GM12875 (cell line): ENCODE measurements at regions not wholly inside any gene's neighbourhood (a gene's known extent, or its start where the extent isn't known, plus 50 kb on each side); places are given as distances from the start of the nearest gene placed in this dataset.

ENCODE experiments used
- H3K4me3 ChIP-seq: one replicate; pipeline ENCODE4 v1.5.1; 2011; ENCODE audit warnings: low read depth, low read length, control low read depth
- TF ChIP-seq, protein P1 (sequence below): IDR thresholded peaks from 2 replicates; pipeline ENCODE4 v1.5.1; 2011; ENCODE audit warnings: low read depth, mild to moderate bottlenecking, control low read depth, inconsistent platforms, low read length, moderate library complexity, borderline replicate concordance; ENCODE audit not compliant: insufficient read depth

DNA sequence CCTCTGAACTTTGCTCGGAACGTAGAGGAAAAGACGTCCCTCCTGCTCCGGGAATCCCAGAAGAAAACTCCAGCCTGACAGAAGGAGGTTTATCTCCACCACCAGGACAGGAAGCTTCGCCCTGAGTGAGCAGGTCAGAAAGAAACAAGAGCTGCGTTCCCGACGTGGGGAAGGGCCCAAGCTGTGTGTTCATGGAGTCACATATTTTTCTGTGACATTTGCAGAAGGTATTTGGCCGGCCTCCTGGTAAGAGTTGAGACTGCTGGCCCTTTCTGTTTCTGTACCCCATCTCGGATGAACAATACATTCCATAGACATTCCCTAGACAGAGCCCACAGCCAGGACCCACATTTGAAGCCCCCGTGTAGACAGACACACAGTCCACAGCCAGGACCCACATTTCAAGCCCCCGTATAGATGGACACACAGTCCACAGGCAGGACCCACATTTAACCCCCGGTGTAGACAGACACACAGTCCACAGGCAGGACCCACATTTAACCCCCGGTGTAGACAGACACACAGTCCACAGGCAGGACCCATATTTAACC, 230.8 kb downstream of the SHOX start:
- TF ChIP-seq, protein P1, sequence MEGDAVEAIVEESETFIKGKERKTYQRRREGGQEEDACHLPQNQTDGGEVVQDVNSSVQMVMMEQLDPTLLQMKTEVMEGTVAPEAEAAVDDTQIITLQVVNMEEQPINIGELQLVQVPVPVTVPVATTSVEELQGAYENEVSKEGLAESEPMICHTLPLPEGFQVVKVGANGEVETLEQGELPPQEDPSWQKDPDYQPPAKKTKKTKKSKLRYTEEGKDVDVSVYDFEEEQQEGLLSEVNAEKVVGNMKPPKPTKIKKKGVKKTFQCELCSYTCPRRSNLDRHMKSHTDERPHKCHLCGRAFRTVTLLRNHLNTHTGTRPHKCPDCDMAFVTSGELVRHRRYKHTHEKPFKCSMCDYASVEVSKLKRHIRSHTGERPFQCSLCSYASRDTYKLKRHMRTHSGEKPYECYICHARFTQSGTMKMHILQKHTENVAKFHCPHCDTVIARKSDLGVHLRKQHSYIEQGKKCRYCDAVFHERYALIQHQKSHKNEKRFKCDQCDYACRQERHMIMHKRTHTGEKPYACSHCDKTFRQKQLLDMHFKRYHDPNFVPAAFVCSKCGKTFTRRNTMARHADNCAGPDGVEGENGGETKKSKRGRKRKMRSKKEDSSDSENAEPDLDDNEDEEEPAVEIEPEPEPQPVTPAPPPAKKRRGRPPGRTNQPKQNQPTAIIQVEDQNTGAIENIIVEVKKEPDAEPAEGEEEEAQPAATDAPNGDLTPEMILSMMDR = no peak
- H3K4me3 ChIP-seq = no peak overlapping the region

- TF ChIP-seq, protein P1 = no peak
- no peak overlapping the region for H3K4me3 ChIP-seq
These were observed 228.7 kb downstream of the SHOX start for GRCh38 chrX:859329-859728.

- H3K4me3 ChIP-seq = no peak overlapping the region
- TF ChIP-seq, protein P1 = no peak
These were observed 228.0 kb downstream of the SHOX start for GRCh38 chrX:858542-859078.

DNA sequence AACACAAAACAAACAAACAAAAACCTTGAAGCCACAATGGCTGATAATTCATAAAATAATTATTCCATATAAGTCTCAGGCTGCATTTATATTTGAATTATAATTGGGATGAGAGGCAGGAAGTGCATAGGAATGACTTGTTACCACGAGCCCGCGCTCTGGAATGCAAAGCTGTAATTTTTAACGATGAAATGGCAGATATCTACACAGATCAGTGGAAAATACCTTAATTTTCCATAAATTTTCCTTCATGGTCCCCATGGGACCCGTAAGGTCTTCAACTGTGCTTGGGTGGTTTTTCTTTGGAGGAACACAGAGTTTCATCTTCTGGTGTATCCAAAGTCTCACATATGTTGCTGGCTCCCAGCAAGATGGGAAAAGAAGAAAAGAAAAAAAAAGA, 226.8 kb downstream of the SHOX start:
- no peak overlapping the region for H3K4me3 ChIP-seq
- TF ChIP-seq, protein P1 = no peak

GRCh38 chrX:856566-857290, 226.1 kb downstream of the SHOX start:
- TF ChIP-seq, protein P1 = no peak
- no peak overlapping the region for H3K4me3 ChIP-seq

GRCh38 chrX:853304-853703, 222.7 kb downstream of the SHOX start:
- TF ChIP-seq, protein P1 = no peak
- no peak overlapping the region for H3K4me3 ChIP-seq

DNA sequence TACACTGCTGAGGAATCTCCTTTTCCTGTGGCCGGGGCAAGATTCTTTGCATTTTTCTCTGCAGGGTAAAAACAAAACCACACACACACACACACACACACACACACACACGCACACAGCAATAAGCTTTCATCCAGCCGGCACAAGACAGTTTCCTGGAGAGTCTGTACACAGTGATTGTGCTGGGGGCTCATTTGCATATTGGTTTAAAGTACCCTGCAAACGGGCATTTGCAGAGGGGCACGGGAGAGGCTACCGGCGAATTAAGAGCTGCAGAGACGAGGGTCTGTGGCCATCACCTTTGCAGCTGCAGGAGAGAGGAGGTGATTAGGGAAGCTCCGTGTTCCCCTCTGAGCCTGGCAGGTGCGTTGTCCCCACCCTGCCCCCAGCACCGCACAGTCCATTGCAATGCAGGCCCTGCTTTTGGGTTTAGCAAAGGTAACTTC, 219.9 kb downstream of the SHOX start:
- TF ChIP-seq, protein P1 = no peak
- H3K4me3 ChIP-seq = no peak overlapping the region
